HUES6 (cell line): ENCODE measurements at regions not wholly inside any gene's neighbourhood (a gene's known extent, or its start where the extent isn't known, plus 50 kb on each side); places are given as distances from the start of the nearest gene placed in this dataset.
"Not testable (repeated sequence)": the region's sequence is repeated elsewhere in the genome, so short reads cannot be mapped to it uniquely, and the experiment has no call there.

Source experiments
- H3K27ac ChIP-seq: 2 replicates; pipeline ENCODE4 v1.7.0; 2013; ENCODE audit warnings: low read depth, mild to moderate bottlenecking, low read length, inconsistent platforms
- H3K27me3 ChIP-seq: 2 replicates; pipeline ENCODE4 v1.6.1; 2013; ENCODE audit warnings: low read length; ENCODE audit not compliant: control insufficient read depth, insufficient read depth
- H3K36me3 ChIP-seq: 2 replicates; pipeline ENCODE4 v1.6.1; 2013; ENCODE audit warnings: low read length; ENCODE audit not compliant: control insufficient read depth, insufficient read depth
- H3K4me1 ChIP-seq: 2 replicates; pipeline ENCODE4 v1.6.1; 2013; ENCODE audit warnings: low read length; ENCODE audit not compliant: control insufficient read depth, insufficient read depth
- H3K4me3 ChIP-seq: 2 replicates; pipeline ENCODE4 v1.5.1; 2013; ENCODE audit warnings: low read depth, low read length
- H3K9ac ChIP-seq: one replicate; pipeline ENCODE4 v1.6.1; 2013; ENCODE audit warnings: mild to moderate bottlenecking, low read length
- H3K9me3 ChIP-seq: 2 replicates; pipeline ENCODE4 v1.6.1; 2013; ENCODE audit warnings: low read depth, low read length; ENCODE audit not compliant: control insufficient read depth, insufficient read depth

- Histone ChIP-seq H3K9ac (no peak overlapping the region), H3K36me3 (no peaks in the 10 kb centered on the region), H3K4me1 (no peaks in the 10 kb centered on the region), H3K9me3 (no peaks in the 10 kb centered on the region), H3K27me3 (no peaks in the 10 kb centered on the region; the same call in 1 of the 2 replicates), H3K27ac (no peak overlapping the region), H3K4me3 (no peak overlapping the region)
Observed at GRCh38 chrX:7346021-7346420, 198.1 kb upstream of the PUDP start.

- Histone ChIP-seq H3K27ac (no peak overlapping the region), H3K9ac (no peak overlapping the region), H3K4me3 (no peak overlapping the region), H3K4me1 (no peaks in the 10 kb centered on the region), H3K27me3 (no peaks in the 10 kb centered on the region), H3K9me3 (no peaks in the 10 kb centered on the region), H3K36me3 (no peaks in the 10 kb centered on the region)
Observed at GRCh38 chrX:7343181-7343580, 195.2 kb upstream of the PUDP start.

GRCh38 chrX:7335816-7336362 lies 187.9 kb upstream of the PUDP start:
- H3K27me3 ChIP-seq, H3K4me3 ChIP-seq, H3K36me3 ChIP-seq, H3K27ac ChIP-seq, H3K9me3 ChIP-seq, H3K9ac ChIP-seq, H3K4me1 ChIP-seq: not testable (repeated sequence)

GRCh38 chrX:7334253-7334935 lies 186.4 kb upstream of the PUDP start:
- Histone ChIP-seq H3K9me3 (no peaks in the 10 kb centered on the region), H3K36me3 (no peaks in the 10 kb centered on the region), H3K27ac (no peak overlapping the region), H3K9ac (no peak overlapping the region), H3K27me3 (no peaks in the 10 kb centered on the region), H3K4me1 (no peaks in the 10 kb centered on the region), H3K4me3 (no peak overlapping the region)

- Histone ChIP-seq H3K9ac (no peak overlapping the region), H3K36me3 (no peaks in the 10 kb centered on the region), H3K9me3 (no peaks in the 10 kb centered on the region), H3K4me3 (no peak overlapping the region), H3K27ac (no peak overlapping the region), H3K27me3 (no peaks in the 10 kb centered on the region), H3K4me1 (no peaks in the 10 kb centered on the region)
Observed at GRCh38 chrX:7330971-7331746, 183.2 kb upstream of the PUDP start.

GRCh38 chrX:7330556-7330955 lies 182.6 kb upstream of the PUDP start:
- no peak overlapping the region for H3K4me3 ChIP-seq
- no peaks in the 10 kb centered on the region for H3K9me3 ChIP-seq
- H3K27ac ChIP-seq, result no peak overlapping the region
- H3K9ac ChIP-seq, result no peak overlapping the region
- no peaks in the 10 kb centered on the region for H3K36me3 ChIP-seq
- no peaks in the 10 kb centered on the region for H3K27me3 ChIP-seq
- no peaks in the 10 kb centered on the region for H3K4me1 ChIP-seq

GRCh38 chrX:7318661-7319060 lies 170.7 kb upstream of the PUDP start:
- no peaks in the 10 kb centered on the region for H3K9me3 ChIP-seq
- H3K27me3 ChIP-seq, result no peaks in the 10 kb centered on the region

GRCh38 chrX:7318241-7318640 lies 170.3 kb upstream of the PUDP start:
- H3K9me3 ChIP-seq, result no peaks in the 10 kb centered on the region
- H3K27ac ChIP-seq, result no peak overlapping the region
- H3K4me3 ChIP-seq, result no peak overlapping the region
- no peaks in the 10 kb centered on the region for H3K36me3 ChIP-seq
- H3K4me1 ChIP-seq, result peaks cover 8% of the 10 kb centered on the region; the same call in 1 of the 2 replicates
- no peaks in the 10 kb centered on the region for H3K27me3 ChIP-seq
- no peak overlapping the region for H3K9ac ChIP-seq

More at GRCh38 chrX:7318661-7319060, 170.7 kb upstream of the PUDP start:
- Histone ChIP-seq H3K4me1 (peaks cover 8% of the 10 kb centered on the region; the same call in 1 of the 2 replicates), H3K9ac (no peak overlapping the region), H3K4me3 (no peak overlapping the region), H3K27ac (no peak overlapping the region), H3K36me3 (no peaks in the 10 kb centered on the region)

- no peak overlapping the region for H3K4me3 ChIP-seq
- no peak overlapping the region for H3K27ac ChIP-seq
- H3K4me1 ChIP-seq, result peaks cover 6% of the 10 kb centered on the region; the same call in 1 of the 2 replicates
Observed at GRCh38 chrX:7316887-7317286, 168.9 kb upstream of the PUDP start.

GRCh38 chrX:7316280-7316679 lies 168.3 kb upstream of the PUDP start:
- Histone ChIP-seq H3K27me3 (no peaks in the 10 kb centered on the region), H3K4me3 (no peak overlapping the region), H3K9ac (no peak overlapping the region), H3K9me3 (no peaks in the 10 kb centered on the region), H3K4me1 (no peaks in the 10 kb centered on the region), H3K36me3 (no peaks in the 10 kb centered on the region), H3K27ac (no peak overlapping the region)

More at GRCh38 chrX:7316887-7317286, 168.9 kb upstream of the PUDP start:
- Histone ChIP-seq H3K27me3 (no peaks in the 10 kb centered on the region), H3K36me3 (no peaks in the 10 kb centered on the region), H3K9ac (no peak overlapping the region), H3K9me3 (no peaks in the 10 kb centered on the region)

GRCh38 chrX:7314425-7314824 lies 166.5 kb upstream of the PUDP start:
- Histone ChIP-seq H3K27ac (no peak overlapping the region), H3K36me3 (no peaks in the 10 kb centered on the region), H3K27me3 (no peaks in the 10 kb centered on the region), H3K4me3 (no peak overlapping the region), H3K9me3 (no peaks in the 10 kb centered on the region), H3K4me1 (no peaks in the 10 kb centered on the region), H3K9ac (no peak overlapping the region)
